T-helper 2 cell treated with Interferon-gamma antibody and Interleukin-4, amounts not matched to agents 5 μg/mL and 100 μg/mL, for 36 hours (primary cell): ENCODE measurements at regions not wholly inside any gene's neighbourhood (a gene's known extent, or its start where the extent isn't known, plus 50 kb on each side); places are given as distances from the start of the nearest gene placed in this dataset.
"Not testable (repeated sequence)": the region's sequence is repeated elsewhere in the genome, so short reads cannot be mapped to it uniquely, and the experiment has no call there.

ENCODE experiments used
- DNase-seq: peaks from one replicate; pipeline ENCODE4 v3.0.0; 2021; ENCODE audit warnings: low spot score
- H3K27ac Mint-ChIP-seq: one replicate; pipeline ENCODE4 v1.8.0; 2021; ENCODE audit warnings: mild to moderate bottlenecking, mixed read lengths
- H3K27me3 Mint-ChIP-seq: one replicate; pipeline ENCODE4 v1.8.0; 2021; ENCODE audit warnings: low read depth, mixed read lengths
- H3K36me3 Mint-ChIP-seq: one replicate; pipeline ENCODE4 v1.8.0; 2021; ENCODE audit warnings: low read depth, mixed read lengths
- H3K4me1 Mint-ChIP-seq: one replicate; pipeline ENCODE4 v1.8.0; 2021; ENCODE audit warnings: low read depth, mixed read lengths
- H3K4me3 Mint-ChIP-seq: one replicate; pipeline ENCODE4 v1.8.0; 2022; ENCODE audit warnings: mild to moderate bottlenecking, moderate library complexity, mixed read lengths
- H3K9me3 Mint-ChIP-seq: one replicate; pipeline ENCODE4 v1.8.0; 2021; ENCODE audit warnings: mixed read lengths

DNA sequence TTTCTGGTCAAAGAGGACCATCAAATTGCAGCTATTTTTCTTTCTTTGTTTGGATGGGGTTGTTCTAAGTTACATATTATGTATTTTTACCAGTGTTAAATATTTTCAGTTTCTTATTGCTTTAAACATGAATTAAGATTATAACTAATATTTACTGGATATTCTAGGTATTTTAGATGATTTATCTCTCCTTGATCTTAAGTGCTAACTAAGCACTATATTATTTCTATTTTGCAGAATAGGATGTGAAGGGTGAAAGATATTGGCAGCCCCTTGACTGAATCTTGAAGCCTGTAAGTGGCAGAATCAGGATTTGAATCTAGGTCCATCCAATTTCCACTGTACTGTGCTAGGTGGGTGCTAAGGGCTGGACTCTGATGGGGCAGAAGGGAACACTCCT lies 307.3 kb upstream of the CCL2 start:
- Mint-ChIP-seq H3K27me3 (peaks cover 8% of the 10 kb centered on the region), H3K4me1 (no peaks in the 10 kb centered on the region), H3K27ac (no peak overlapping the region), H3K9me3 (no peaks in the 10 kb centered on the region), H3K4me3 (no peak overlapping the region), H3K36me3 (no peaks in the 10 kb centered on the region)
- no peak for DNase-seq

DNA sequence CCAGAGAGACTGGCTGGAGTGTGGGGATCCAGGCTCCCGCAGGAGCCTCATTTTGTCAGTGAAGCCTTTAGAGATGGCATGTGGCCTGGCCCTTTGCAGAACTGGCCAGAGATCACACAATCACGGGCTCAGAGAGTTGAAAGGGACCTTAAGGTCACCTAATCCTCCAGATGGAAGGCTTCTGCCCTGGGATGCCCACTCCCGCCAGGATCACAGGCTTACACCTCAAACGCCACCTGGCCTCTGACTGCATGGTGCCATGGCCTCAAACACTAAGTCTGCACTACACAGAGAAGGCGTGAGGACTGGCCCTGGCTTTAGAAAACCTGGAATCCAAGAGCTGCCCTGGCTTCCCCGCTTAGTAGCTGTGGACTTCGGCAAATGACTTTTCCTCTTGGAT lies 306.8 kb upstream of the CCL2 start:
- no peaks in the 10 kb centered on the region for H3K4me1 Mint-ChIP-seq
- no peak for DNase-seq
- no peak overlapping the region for H3K4me3 Mint-ChIP-seq
- peaks cover 8% of the 10 kb centered on the region for H3K27me3 Mint-ChIP-seq
- H3K9me3 Mint-ChIP-seq = no peaks in the 10 kb centered on the region
- no peak overlapping the region for H3K27ac Mint-ChIP-seq
- H3K36me3 Mint-ChIP-seq = no peaks in the 10 kb centered on the region

DNA sequence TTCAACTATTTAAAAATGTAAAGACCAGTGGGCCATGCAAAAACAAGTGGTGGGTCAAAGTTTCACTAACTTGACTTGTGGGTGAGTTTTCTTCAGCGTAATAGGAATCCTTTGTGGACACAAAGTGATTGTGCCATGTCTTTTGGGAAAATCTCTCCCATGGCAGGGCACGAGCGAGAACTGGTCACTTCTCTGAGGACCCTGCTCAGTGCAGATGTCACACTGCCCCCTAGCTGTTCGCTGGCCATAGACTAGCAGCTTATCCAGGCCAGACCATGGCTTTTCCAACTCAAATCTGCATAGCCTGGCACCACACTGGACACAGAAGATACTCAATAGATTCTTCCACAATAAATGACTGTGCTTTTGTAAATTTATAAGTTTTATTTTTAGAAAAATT lies 306.0 kb upstream of the CCL2 start:
- no peak for DNase-seq
- no peak overlapping the region for H3K27ac Mint-ChIP-seq
- no peaks in the 10 kb centered on the region for H3K4me1 Mint-ChIP-seq
- H3K27me3 Mint-ChIP-seq = peaks cover 11% of the 10 kb centered on the region
- H3K36me3 Mint-ChIP-seq = no peaks in the 10 kb centered on the region
- no peaks in the 10 kb centered on the region for H3K9me3 Mint-ChIP-seq
- no peak overlapping the region for H3K4me3 Mint-ChIP-seq

DNA sequence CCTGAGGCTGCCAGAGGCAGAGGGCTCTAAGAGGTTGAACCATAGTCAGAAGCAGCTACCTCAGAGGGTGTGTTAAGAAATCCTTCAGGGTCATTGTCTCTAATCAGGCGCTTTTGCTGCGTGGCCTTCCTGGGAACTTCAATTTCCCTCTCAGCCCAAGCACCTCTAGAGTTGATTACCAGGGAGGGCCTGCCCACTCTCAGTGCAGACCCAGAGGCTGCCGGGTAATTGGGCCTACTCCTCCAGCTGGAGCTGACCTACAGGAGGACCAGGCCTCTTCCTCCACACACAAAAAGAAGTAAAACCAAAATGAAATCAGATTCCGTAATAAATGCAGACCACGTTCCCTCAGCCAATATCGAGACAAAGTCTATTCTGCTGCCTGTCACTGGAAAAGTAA lies 305.0 kb upstream of the CCL2 start:
- Mint-ChIP-seq H3K4me1 (no peaks in the 10 kb centered on the region), H3K27me3 (peaks cover 10% of the 10 kb centered on the region), H3K27ac (no peak overlapping the region), H3K4me3 (no peak overlapping the region), H3K9me3 (no peaks in the 10 kb centered on the region), H3K36me3 (no peaks in the 10 kb centered on the region)
- DNase-seq = no peak

DNA sequence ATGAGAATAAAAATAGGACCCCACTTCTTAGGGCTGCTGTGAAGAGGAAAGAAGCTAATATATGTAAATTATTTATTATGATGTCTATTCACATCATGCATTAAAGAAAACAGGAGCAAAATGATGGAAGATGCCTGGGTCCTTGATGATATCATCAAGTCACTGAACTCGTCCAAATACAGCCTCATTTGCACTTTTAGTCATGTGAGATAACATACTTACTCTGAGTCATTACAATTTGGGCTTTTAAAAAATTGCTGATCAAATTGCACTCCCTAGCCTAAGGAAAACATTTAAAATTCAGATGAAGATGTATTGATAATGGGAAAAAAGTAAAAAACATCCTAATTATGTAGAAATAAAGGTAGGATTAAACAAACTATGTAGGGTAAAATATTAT lies 302.7 kb upstream of the CCL2 start:
- Mint-ChIP-seq H3K4me3 (no peak overlapping the region), H3K27me3 (peaks cover 10% of the 10 kb centered on the region), H3K27ac (no peak overlapping the region), H3K9me3 (no peaks in the 10 kb centered on the region), H3K4me1 (no peaks in the 10 kb centered on the region), H3K36me3 (no peaks in the 10 kb centered on the region)
- no peak for DNase-seq

DNA sequence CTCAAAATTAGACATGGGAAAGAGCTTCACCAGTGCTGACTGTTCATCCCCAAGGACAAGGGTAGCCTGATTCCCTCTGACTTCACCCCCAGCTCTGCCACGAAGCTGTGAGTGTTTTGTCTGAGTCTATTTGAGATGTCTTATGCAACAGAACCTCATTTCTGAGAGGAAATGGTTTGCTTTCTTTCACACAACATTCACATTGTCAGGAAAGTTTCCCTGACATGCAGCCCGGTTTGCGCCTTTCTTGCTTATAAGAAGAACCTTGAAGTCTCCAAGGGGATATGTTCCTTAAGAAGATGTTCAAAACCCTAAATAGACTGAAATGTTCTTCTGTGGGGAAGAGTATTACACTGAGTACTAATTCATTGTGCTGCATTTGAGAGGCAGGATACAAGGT lies 300.5 kb upstream of the CCL2 start:
- Mint-ChIP-seq H3K27ac (no peak overlapping the region), H3K36me3 (no peaks in the 10 kb centered on the region), H3K9me3 (peaks cover 7% of the 10 kb centered on the region), H3K4me3 (no peak overlapping the region), H3K27me3 (peaks cover 10% of the 10 kb centered on the region), H3K4me1 (no peaks in the 10 kb centered on the region)
- no peak for DNase-seq

DNA sequence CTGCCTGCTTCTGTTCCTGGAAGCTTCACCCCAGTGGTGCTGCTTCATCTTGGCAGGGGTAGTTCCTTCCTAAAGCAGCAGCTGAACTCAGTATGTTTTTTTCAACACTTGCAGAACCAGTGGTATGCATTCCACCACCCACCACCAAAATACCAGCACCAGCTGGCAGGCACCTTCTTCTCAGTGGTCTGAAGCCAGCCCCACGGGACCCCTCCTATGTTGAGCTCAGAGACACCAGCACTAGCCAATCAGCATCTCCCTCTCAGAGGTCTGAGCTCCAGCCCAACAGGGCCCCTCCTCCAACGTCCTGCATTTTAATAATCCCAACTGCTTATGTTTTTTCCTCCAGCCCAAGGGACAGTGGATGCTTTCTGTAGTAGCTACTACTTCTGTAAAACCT lies 299.6 kb upstream of the CCL2 start:
- no peaks in the 10 kb centered on the region for H3K36me3 Mint-ChIP-seq
- no peak overlapping the region for H3K4me3 Mint-ChIP-seq
- H3K4me1 Mint-ChIP-seq = no peaks in the 10 kb centered on the region
- no peak for DNase-seq
- H3K27me3 Mint-ChIP-seq = peaks cover 10% of the 10 kb centered on the region
- peaks cover 7% of the 10 kb centered on the region for H3K9me3 Mint-ChIP-seq
- no peak overlapping the region for H3K27ac Mint-ChIP-seq

DNA sequence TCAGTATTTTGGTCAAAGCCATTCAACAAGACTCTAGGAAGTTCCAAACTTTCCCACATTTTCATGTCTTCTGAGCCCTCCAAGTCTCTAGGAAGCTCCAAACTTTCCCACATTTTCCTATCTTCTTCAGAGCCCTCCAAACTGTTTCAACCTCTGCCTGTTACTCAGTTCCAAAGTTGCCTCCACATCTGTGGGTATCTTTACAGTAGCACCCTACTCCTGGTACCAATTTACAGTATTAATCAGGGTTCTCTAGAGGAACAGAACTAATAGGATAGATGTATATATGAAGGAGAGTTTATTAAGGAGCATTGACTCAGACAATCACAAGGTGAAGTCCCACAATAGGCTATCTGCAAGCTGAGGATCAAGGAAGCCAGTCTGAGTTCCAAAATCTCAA lies 296.0 kb upstream of the CCL2 start:
- not testable (repeated sequence) for H3K4me1 Mint-ChIP-seq, H3K27ac Mint-ChIP-seq, H3K27me3 Mint-ChIP-seq, H3K36me3 Mint-ChIP-seq, DNase-seq, H3K9me3 Mint-ChIP-seq, H3K4me3 Mint-ChIP-seq

DNA sequence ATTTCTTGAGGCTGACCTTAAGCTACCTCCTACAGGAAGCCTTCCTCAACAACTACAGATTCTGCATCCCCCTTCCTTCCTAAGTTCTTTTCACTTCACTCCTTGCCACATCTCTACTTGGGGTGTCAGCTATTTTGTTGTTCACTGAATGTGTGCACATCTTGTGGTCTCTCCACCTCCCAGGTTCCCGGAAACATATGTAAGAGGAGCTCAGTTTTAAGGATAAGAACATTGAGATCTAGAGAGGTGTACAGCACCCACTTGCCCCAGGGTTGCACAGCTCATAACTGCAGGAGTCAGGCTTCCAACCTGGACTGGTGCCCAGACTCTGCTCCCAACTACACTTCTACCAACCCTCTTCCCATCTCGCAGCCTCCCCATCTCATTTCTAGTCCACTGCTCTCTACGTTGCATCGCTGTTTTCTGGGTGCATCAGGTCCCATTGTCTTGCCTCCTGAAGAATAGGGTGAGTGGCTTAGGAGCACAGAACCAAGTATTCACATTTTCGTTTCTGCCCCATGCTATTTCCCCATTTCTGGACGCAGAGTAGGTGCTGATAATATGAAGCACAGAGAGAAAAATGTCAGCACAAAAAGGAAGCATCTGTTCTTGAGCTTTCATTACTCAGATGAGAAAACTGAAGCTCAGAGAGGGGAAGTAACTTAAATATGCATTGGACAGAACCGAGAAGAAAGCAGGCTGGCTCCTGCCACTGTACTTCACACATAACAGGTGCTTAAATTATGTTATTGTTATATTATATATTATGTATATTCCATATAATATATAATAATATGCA lies 292.0 kb upstream of the CCL2 start:
- Mint-ChIP-seq H3K4me1 (peaks cover 30% of the 10 kb centered on the region), H3K4me3 (peak overlapping the region; percentile 10), H3K27ac (no peak overlapping the region), H3K9me3 (peaks cover 10% of the 10 kb centered on the region), H3K36me3 (peaks cover 2% of the 10 kb centered on the region), H3K27me3 (peaks cover 9% of the 10 kb centered on the region)
- DNase-seq = no peak

DNA sequence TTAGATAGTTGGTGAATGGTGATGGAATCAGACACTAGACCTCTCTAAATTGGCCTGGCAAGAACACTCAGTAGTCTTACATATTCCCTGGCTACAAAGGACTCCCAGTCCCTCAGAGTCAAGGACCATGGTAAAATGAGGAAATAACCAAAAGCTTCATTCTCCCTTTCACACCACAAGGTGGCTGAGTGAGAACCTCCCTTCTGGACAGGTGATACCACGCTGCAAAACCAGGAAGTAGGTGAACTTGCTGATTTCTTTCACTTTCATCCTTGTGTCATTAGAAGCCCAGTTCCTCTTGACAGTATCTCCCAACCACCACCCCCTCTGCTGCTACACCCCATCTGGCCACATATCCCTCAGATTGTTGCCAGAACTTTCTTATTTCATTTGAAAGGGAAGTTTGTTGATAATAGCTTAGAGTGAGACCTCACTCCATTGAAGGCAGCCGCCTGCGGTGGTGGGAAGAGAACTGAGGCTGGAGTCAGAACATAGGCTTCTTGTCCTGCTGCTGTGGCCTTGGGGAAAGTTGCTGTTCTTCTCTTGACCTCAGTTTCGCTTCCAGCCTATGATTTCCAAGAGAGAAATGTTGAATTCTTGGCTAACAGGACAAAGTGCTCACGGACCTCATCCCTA lies 290.6 kb upstream of the CCL2 start:
- Mint-ChIP-seq H3K36me3 (peaks cover 2% of the 10 kb centered on the region), H3K27me3 (peaks cover 9% of the 10 kb centered on the region), H3K4me3 (peak overlapping the region; percentile 7), H3K27ac (peak overlapping the region; percentile 61), H3K9me3 (peaks cover 3% of the 10 kb centered on the region), H3K4me1 (peaks cover 44% of the 10 kb centered on the region)
- DNase-seq = no peak

DNA sequence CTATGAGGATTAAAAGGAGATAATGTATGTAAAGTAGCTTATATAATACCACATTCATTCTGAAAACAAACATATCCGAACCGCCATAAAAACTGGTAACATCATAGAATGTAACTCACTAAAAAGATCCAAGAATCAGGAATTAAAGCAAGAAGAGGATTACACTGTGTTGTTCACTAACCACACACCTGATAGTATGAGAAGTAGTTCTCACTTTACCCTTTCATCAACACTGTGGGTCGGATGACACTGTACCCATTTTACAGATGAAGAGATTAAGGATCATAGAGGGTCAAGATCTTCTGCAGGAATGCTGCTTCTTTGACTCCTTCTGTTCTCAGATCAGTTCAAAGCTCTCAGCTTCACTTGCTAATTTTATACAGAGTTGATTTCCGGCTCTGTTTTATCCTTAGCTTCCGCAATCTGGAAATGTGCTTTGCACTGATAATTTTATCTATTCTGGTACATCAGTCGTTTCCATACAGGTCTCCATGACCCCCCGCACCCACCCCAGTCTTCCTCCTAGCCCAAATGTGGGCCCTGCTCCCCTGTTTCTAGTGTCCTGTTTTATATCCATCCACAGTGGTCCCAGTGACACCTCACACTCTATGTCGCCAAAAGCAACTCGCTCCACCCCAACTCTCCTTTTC lies 288.6 kb upstream of the CCL2 start:
- H3K27ac Mint-ChIP-seq = peak overlapping the region; percentile 16
- peaks cover 6% of the 10 kb centered on the region for H3K27me3 Mint-ChIP-seq
- DNase-seq = no peak
- no peaks in the 10 kb centered on the region for H3K9me3 Mint-ChIP-seq
- H3K4me1 Mint-ChIP-seq = peaks cover 44% of the 10 kb centered on the region
- no peak overlapping the region for H3K4me3 Mint-ChIP-seq
- peaks cover 2% of the 10 kb centered on the region for H3K36me3 Mint-ChIP-seq

DNA sequence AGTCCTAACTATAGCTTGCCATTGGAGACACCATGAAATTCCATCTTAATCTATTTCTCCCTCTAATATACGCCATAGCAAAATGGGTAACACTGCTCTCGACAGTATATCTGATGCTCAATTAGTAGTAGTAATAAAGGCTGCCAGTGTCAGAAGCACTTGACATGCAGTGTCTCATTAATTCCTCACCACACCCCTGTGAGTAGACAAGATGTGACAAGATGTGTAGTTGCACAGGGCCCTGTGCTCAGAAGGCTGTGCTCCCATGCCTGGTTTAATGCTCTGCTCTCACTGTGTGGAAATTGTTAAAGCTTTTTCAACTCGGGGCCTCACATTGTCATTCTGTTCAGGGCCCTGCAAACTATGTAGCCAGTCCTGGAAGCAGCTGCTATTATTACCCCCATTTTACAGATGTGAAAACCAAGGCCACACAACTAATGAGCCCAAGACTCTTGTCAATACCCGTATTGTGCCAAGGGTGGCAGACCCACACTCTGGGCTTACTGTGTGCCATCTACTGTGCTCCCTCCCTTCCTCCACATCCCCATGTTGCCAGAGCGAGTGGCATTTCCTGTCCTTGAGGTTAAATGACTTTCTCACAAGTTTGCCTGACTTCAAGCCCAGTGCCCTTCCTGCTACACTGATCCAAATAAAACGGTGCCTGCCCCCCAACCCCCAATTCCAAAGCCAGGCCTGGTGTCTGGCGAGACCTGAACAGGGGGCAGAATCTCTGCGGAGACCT lies 287.3 kb upstream of the CCL2 start:
- H3K27me3 Mint-ChIP-seq = peaks cover 8% of the 10 kb centered on the region
- H3K4me3 Mint-ChIP-seq = peak overlapping the region; percentile 57
- peak overlapping the region; percentile 74 for H3K27ac Mint-ChIP-seq
- peaks cover 40% of the 10 kb centered on the region for H3K4me1 Mint-ChIP-seq
- H3K9me3 Mint-ChIP-seq = no peaks in the 10 kb centered on the region
- no peak for DNase-seq
- H3K36me3 Mint-ChIP-seq = peaks cover 2% of the 10 kb centered on the region

DNA sequence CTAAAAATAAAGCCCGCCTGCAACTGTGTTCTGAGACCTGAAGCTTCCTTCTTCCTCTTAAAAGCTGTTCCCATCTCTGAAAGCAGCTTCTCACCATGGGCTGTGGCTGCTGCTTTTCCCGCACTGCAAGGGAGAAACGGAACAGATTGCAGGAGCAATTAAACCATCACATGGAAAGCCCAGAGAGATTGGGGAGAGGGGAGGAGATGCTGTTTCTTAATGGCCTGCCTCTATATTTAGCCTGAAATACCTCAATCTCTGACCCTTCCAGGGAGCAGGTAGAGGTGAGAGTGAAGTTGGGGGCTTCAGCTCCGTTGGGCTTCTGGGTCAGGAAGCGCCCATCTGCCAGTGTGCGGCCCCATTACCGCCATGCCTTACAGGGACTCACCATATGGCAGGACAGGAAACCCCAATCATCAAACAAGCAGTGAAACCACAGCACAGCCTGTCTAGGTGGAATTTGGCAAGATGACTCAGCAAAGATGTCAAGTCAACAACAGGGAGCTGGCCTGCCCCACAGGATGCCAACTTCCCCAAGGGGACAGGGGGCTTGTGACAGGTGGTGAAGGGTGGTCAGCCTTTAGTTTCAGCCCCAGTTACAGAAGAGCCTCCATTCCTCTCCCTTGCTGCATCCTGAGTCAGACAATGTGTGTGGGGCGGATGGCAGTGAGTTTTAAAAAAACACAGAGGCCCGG lies 286.6 kb upstream of the CCL2 start:
- peak overlapping the region; percentile 57 for H3K4me3 Mint-ChIP-seq
- H3K27me3 Mint-ChIP-seq = peaks cover 12% of the 10 kb centered on the region
- H3K4me1 Mint-ChIP-seq = peaks cover 35% of the 10 kb centered on the region
- peak; percentile 45 for DNase-seq
- H3K36me3 Mint-ChIP-seq = peaks cover 2% of the 10 kb centered on the region
- peak overlapping the region; percentile 74 for H3K27ac Mint-ChIP-seq
- no peaks in the 10 kb centered on the region for H3K9me3 Mint-ChIP-seq
